Neural cell (in vitro differentiated cells): ENCODE measurements at regions not wholly inside any gene's neighbourhood (a gene's known extent, or its start where the extent isn't known, plus 50 kb on each side); places are given as distances from the start of the nearest gene placed in this dataset.
A peak's percentile ranks its signal among the peaks of the same experiment; 100 is the strongest.

Source experiments
- H2AFZ ChIP-seq: fragments of 200-600, 300-800 bp; sonication (generic), shearing (Covaris generic); 2 replicates; pipeline ENCODE4 v1.6.0; 2014; ENCODE audit warnings: low read depth, mild to moderate bottlenecking, antibody characterized with exemption, low read length, moderate library complexity
- H3F3A ChIP-seq: fragments of 200-600 bp; shearing (Covaris generic); 2 replicates; pipeline ENCODE4 v1.6.1; 2016; ENCODE audit warnings: mild to moderate bottlenecking, moderate library complexity, mixed read lengths, antibody characterized with exemption, low read length; ENCODE audit not compliant: insufficient read depth, poor library complexity, severe bottlenecking
- H3K27ac ChIP-seq: fragments of 200-600, 300-800 bp; sonication (generic), shearing (Covaris generic); 2 replicates; pipeline ENCODE4 v1.5.1; 2014; ENCODE audit warnings: mild to moderate bottlenecking, low read length, moderate library complexity
- H3K27me3 ChIP-seq: fragments of 300-800, 200-600 bp; sonication (generic), shearing (Covaris generic); 2 replicates; pipeline ENCODE4 v1.6.0; 2014; ENCODE audit warnings: mild to moderate bottlenecking, low read depth, low read length, moderate library complexity; ENCODE audit not compliant: insufficient read depth
- H3K36me3 ChIP-seq: fragments of 300-800, 200-600 bp; sonication (generic), shearing (Covaris generic); 2 replicates; pipeline ENCODE4 v1.5.1; 2014; ENCODE audit warnings: mild to moderate bottlenecking, antibody characterized with exemption, low read length, moderate library complexity; ENCODE audit not compliant: insufficient read depth
- H3K4me2 ChIP-seq: fragments of 300-800, 200-600 bp; sonication (generic), shearing (Covaris generic); 2 replicates; pipeline ENCODE4 v1.6.0; 2014; ENCODE audit warnings: mild to moderate bottlenecking, low read length
- H3K4me3 ChIP-seq: fragments of 300-800, 200-600 bp; sonication (generic), shearing (Covaris generic); 2 replicates; pipeline ENCODE4 v1.5.1; 2014; ENCODE audit warnings: mild to moderate bottlenecking, low read length, moderate library complexity
- H3K79me2 ChIP-seq: fragments of 200-600 bp; shearing (Covaris generic); replicated peaks from 2 replicates; pipeline ENCODE4 v1.6.0; 2014; ENCODE audit warnings: mild to moderate bottlenecking, low read length, moderate library complexity; ENCODE audit not compliant: insufficient read depth
- H3K9ac ChIP-seq: fragments of 300-800, 200-600 bp; sonication (generic), shearing (Covaris generic); 2 replicates; pipeline ENCODE4 v1.6.1; 2016; ENCODE audit warnings: mild to moderate bottlenecking, low read length, mixed read lengths
- H3K9me2 ChIP-seq: fragments of 200-600 bp; shearing (Covaris generic); 2 replicates; pipeline ENCODE4 v1.6.1; 2016; ENCODE audit warnings: mild to moderate bottlenecking, low read length, mixed read lengths; ENCODE audit not compliant: insufficient read depth
- H3K9me3 ChIP-seq: fragments of 200-600, 300-800 bp; sonication (generic), shearing (Covaris generic); 2 replicates; pipeline ENCODE4 v1.6.1; 2016; ENCODE audit warnings: mild to moderate bottlenecking, mixed run types, low read length, moderate library complexity, mixed read lengths
- H4K20me1 ChIP-seq: fragments of 200-600 bp; shearing (Covaris generic); 2 replicates; pipeline ENCODE4 v1.6.1; 2016; ENCODE audit warnings: mild to moderate bottlenecking, mixed run types; ENCODE audit not compliant: insufficient read depth
- CTCF ChIP-seq: fragments of 450-650 bp; IDR thresholded peaks from 2 replicates; pipeline ENCODE4 v1.5.1; 2014; ENCODE audit warnings: antibody characterized with exemption, mild to moderate bottlenecking, moderate library complexity; ENCODE audit not compliant: poor library complexity, severe bottlenecking
- EP300 ChIP-seq: fragments of 450-650 bp; conservative IDR thresholded peaks from 2 replicates; pipeline ENCODE4 v1.6.1; 2014; ENCODE audit warnings: antibody characterized with exemption, mild to moderate bottlenecking, moderate library complexity; ENCODE audit not compliant: poor library complexity, severe bottlenecking
- EZH2 ChIP-seq: fragments of 200-600, 300-800 bp; shearing (Covaris generic), sonication (generic); IDR thresholded peaks from 2 replicates; pipeline ENCODE4 v1.6.1; 2014; ENCODE audit warnings: antibody characterized with exemption, low read length, borderline replicate concordance, mild to moderate bottlenecking; ENCODE audit not compliant: insufficient read depth, poor library complexity, severe bottlenecking
- MXI1 ChIP-seq: fragments of 450-650 bp; conservative IDR thresholded peaks from 2 replicates; pipeline ENCODE4 v1.6.1; 2014; ENCODE audit warnings: antibody characterized with exemption, mild to moderate bottlenecking; ENCODE audit not compliant: poor library complexity, severe bottlenecking
- POLR2AphosphoS5 ChIP-seq: IDR thresholded peaks from 2 replicates; pipeline ENCODE4 v1.6.1; 2012
- RAD21 ChIP-seq: fragments of 450-650 bp; conservative IDR thresholded peaks from 2 replicates; pipeline ENCODE4 v1.6.1; 2014; ENCODE audit warnings: antibody characterized with exemption, mild to moderate bottlenecking, moderate library complexity
- REST ChIP-seq: IDR thresholded peaks from 2 replicates; pipeline ENCODE4 v1.6.1; 2012; ENCODE audit warnings: borderline replicate concordance
- SMC3 ChIP-seq: fragments of 450-650 bp; conservative IDR thresholded peaks from 2 replicates; pipeline ENCODE4 v1.6.1; 2014; ENCODE audit warnings: antibody characterized with exemption, mild to moderate bottlenecking, moderate library complexity; ENCODE audit not compliant: poor library complexity
- TAF1 ChIP-seq: IDR thresholded peaks from 2 replicates; pipeline ENCODE4 v1.6.1; 2012; ENCODE audit warnings: low read depth

- TF ChIP-seq POLR2AphosphoS5 (no peak), SMC3 (peak; percentile 95), TAF1 (no peak), MXI1 (peak; percentile 29), EZH2 (no peak), CTCF (peak; percentile 93), REST (no peak), EP300 (no peak), RAD21 (peak; percentile 97)
- Histone ChIP-seq H3K27me3 (no peaks in the 10 kb centered on the region), H3K9ac (peak overlapping the region; percentile 31), H3K36me3 (no peaks in the 10 kb centered on the region), H2AFZ (no peak overlapping the region), H3K9me2 (no peaks in the 10 kb centered on the region), H3K9me3 (no peaks in the 10 kb centered on the region), H3K79me2 (no peaks in the 10 kb centered on the region), H3K27ac (no peak overlapping the region), H4K20me1 (no peaks in the 10 kb centered on the region), H3K4me3 (peak overlapping the region; percentile 49), H3K4me2 (no peak overlapping the region), H3F3A (peaks cover 4% of the 10 kb centered on the region)
Observed at GRCh38 chr17:72539981-72540897, 419.4 kb downstream of the SOX9 start.

- Histone ChIP-seq H3K4me3 (no peak overlapping the region), H4K20me1 (no peaks in the 10 kb centered on the region), H3K9me2 (no peaks in the 10 kb centered on the region), H3K9me3 (no peaks in the 10 kb centered on the region), H3K27me3 (no peaks in the 10 kb centered on the region), H2AFZ (no peak overlapping the region), H3F3A (peaks cover 4% of the 10 kb centered on the region), H3K79me2 (no peaks in the 10 kb centered on the region), H3K27ac (no peak overlapping the region), H3K9ac (no peak overlapping the region), H3K4me2 (no peak overlapping the region), H3K36me3 (no peaks in the 10 kb centered on the region)
- no peak for TF ChIP-seq EZH2
- TF ChIP-seq CTCF, result no peak
- no peak for TF ChIP-seq TAF1
- TF ChIP-seq RAD21, result no peak
- TF ChIP-seq POLR2AphosphoS5, result no peak
- no peak for TF ChIP-seq EP300
- no peak for TF ChIP-seq SMC3
- TF ChIP-seq REST, result no peak
- no peak for TF ChIP-seq MXI1
Observed at GRCh38 chr17:72542317-72542716, 421.5 kb downstream of the SOX9 start.
